IMR-90 (cell line): ENCODE measurements at regions not wholly inside any gene's neighbourhood (a gene's known extent, or its start where the extent isn't known, plus 50 kb on each side); places are given as distances from the start of the nearest gene placed in this dataset.
A peak's percentile ranks its signal among the peaks of the same experiment; 100 is the strongest.

Experiments used
- POLR2A ChIP-seq: IDR thresholded peaks from 2 replicates; pipeline ENCODE4 v1.6.1; 2012; ENCODE audit warnings: mild to moderate bottlenecking, low read depth, low read length
- RAD21 ChIP-seq: IDR thresholded peaks from 2 replicates; pipeline ENCODE4 v1.6.1; 2012; ENCODE audit warnings: low read length, improper control_type of control experiment
- TF ChIP-seq, protein P1 (sequence below): fragments of 150-350 bp; IDR thresholded peaks from 2 replicates; pipeline ENCODE4 v1.6.1; 2016; ENCODE audit warnings: low read depth, mild to moderate bottlenecking, low read length, moderate library complexity, borderline replicate concordance
- TF ChIP-seq, protein P2 (sequence below): conservative IDR thresholded peaks from 2 replicates; pipeline ENCODE4 v1.5.1; 2012; ENCODE audit warnings: mild to moderate bottlenecking, low read depth, low read length, improper control_type of control experiment

DNA sequence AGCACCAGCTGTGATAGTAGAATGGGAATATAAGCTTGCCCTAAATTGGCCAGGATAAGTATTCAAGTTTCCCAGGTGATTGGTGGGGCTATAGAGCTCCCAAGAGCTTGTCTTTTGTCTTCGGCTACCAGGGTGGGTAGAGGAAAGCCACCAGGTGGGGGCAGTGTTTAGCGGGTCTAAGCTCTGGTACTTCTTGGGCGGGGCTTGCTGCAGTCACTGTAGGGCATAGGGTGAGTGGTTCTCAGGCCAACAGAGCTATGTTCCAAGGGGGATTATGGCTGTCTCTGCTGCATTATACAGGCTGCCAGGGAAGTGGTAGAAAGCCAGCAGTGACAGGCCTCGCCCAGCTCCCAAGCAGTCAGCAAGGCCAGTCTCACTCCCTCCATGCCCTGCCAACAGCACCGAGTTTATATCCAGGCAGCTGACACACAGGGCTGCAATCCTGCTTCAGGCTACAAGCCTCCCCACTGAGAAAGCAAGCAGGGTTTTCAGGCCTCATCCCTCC is 110.7 kb downstream of the ZNF467 start:
- peak; percentile 49 for TF ChIP-seq RAD21
- TF ChIP-seq, protein P1, sequence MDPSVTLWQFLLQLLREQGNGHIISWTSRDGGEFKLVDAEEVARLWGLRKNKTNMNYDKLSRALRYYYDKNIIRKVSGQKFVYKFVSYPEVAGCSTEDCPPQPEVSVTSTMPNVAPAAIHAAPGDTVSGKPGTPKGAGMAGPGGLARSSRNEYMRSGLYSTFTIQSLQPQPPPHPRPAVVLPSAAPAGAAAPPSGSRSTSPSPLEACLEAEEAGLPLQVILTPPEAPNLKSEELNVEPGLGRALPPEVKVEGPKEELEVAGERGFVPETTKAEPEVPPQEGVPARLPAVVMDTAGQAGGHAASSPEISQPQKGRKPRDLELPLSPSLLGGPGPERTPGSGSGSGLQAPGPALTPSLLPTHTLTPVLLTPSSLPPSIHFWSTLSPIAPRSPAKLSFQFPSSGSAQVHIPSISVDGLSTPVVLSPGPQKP: no peak
- TF ChIP-seq, protein P2, sequence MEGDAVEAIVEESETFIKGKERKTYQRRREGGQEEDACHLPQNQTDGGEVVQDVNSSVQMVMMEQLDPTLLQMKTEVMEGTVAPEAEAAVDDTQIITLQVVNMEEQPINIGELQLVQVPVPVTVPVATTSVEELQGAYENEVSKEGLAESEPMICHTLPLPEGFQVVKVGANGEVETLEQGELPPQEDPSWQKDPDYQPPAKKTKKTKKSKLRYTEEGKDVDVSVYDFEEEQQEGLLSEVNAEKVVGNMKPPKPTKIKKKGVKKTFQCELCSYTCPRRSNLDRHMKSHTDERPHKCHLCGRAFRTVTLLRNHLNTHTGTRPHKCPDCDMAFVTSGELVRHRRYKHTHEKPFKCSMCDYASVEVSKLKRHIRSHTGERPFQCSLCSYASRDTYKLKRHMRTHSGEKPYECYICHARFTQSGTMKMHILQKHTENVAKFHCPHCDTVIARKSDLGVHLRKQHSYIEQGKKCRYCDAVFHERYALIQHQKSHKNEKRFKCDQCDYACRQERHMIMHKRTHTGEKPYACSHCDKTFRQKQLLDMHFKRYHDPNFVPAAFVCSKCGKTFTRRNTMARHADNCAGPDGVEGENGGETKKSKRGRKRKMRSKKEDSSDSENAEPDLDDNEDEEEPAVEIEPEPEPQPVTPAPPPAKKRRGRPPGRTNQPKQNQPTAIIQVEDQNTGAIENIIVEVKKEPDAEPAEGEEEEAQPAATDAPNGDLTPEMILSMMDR: peak; percentile 55
- TF ChIP-seq POLR2A: no peak
